ENCODE measurements at regions not wholly inside any gene's neighbourhood (a gene's known extent, or its start where the extent isn't known, plus 50 kb on each side); places are given as distances from the start of the nearest gene placed in this dataset.

GRCh38 chr20:40946451-40946850 lies 82.2 kb upstream of the TOP1 start:
- TF ChIP-seq, protein P1, sequence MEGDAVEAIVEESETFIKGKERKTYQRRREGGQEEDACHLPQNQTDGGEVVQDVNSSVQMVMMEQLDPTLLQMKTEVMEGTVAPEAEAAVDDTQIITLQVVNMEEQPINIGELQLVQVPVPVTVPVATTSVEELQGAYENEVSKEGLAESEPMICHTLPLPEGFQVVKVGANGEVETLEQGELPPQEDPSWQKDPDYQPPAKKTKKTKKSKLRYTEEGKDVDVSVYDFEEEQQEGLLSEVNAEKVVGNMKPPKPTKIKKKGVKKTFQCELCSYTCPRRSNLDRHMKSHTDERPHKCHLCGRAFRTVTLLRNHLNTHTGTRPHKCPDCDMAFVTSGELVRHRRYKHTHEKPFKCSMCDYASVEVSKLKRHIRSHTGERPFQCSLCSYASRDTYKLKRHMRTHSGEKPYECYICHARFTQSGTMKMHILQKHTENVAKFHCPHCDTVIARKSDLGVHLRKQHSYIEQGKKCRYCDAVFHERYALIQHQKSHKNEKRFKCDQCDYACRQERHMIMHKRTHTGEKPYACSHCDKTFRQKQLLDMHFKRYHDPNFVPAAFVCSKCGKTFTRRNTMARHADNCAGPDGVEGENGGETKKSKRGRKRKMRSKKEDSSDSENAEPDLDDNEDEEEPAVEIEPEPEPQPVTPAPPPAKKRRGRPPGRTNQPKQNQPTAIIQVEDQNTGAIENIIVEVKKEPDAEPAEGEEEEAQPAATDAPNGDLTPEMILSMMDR (IDR thresholded peaks at IDR 0.05), result no peak
- TF ChIP-seq POLR2A (IDR thresholded peaks at IDR 0.05) (no peak), POLR2AphosphoS5 (IDR thresholded peaks at IDR 0.05) (no peak)

All from breast epithelium (tissue), 3 donors.